ENCODE measurements at regions not wholly inside any gene's neighbourhood (a gene's known extent, or its start where the extent isn't known, plus 50 kb on each side); places are given as distances from the start of the nearest gene placed in this dataset.
"Not testable (repeated sequence)": the region's sequence is repeated elsewhere in the genome, so short reads cannot be mapped to it uniquely, and the experiment has no call there.

- DNase-seq: no peak
Measured at GRCh38 chr10:121339114-121339513, 259.1 kb downstream of the FGFR2 start.

DNA sequence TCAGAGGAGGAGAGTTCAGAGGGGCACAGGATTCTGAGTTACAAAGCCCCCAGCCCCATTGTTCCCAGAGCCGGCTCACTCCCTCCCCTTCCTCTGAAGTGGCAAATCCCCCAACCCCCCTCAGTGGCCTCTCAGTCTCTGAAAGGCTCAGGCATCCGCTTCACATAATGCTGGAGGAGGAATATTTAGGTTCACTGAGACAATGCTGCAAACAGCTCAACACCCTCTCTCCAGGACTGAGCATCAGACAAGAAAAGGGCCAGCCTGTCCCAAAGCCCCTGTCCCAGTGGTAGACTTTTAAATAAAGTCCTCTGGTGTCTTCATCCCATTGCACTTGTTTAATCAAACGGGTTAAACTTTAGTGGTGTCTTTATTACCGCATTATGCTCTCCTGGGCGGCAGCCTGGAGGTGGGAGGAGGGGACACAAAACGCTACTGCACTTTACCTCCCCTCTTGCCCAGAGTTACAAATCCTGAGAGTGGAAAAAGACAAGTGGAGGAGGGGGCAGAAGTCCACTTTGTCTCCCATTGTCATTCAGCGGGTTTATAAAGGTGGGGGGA lies 257.9 kb downstream of the FGFR2 start:
- no peak for DNase-seq

DNA sequence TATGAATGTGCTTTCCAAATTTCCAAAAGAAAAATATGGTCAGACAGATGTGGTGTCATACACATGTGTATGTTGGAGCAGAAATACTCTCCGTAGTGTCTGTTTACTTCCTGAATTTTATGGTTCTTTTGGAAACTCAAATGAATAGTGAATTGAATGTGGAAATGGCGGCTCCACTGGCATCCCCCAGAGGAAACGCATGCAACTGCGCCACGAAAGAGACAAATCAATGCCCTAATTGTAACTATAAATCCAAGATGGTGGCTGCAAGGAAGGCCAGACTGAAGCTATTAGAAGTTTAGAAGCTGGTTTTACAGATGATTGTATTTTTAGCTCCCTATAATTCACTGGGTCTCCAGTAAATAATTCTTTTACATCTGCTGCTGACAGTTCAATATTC lies 246.7 kb downstream of the FGFR2 start:
- peak; percentile 39 for DNase-seq

DNA sequence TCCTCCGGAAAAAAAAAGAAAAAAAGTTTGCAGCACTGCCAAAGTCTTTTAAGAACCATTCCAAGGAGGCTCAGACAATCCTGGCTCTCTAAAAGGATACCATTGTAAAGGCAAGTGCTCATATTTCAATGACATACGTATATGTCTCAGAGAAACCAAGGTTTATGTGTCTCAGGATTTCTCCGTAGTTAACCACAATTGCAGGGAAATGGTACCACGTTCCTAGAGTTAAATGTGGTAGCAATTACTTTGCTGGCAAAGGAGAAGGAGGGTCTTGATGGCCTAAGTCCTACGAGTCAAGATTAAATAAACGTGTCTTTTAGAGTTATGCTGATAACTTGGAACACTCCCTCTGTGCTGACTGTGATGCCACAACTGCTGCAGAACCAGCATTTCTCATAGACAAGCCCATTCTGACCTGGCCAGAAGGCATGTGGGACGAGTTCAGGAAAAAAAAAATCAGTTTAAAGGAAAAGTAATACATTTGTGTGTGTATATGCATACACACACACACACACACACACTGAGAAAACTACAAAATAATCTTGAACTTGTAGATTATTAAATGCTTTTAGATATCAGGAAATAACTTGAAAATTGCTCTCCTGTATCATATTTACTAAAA lies 245.9 kb downstream of the FGFR2 start:
- peak; percentile 40 for DNase-seq

DNA sequence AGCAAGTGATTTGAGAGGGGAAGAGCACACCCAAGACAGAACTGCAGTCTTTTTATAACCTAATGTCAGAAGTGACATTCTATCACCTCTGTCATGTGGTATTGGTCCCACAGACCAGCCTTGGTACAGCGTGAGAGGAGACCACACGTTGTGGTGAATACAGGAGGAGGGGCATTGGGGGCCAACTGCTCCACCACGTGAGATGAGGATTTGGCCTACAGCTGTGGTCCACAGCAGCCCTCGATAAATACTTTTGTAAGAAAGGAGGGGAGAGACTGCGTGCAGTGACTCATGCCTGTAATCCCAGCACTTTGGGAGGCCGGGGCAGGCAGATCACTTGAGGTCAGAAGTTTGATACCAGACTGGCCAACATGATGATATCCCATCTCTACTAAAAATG lies 243.1 kb downstream of the FGFR2 start:
- no peak for DNase-seq

GRCh38 chr10:121356183-121356582 lies 242.1 kb downstream of the FGFR2 start:
- no peak for DNase-seq

DNA sequence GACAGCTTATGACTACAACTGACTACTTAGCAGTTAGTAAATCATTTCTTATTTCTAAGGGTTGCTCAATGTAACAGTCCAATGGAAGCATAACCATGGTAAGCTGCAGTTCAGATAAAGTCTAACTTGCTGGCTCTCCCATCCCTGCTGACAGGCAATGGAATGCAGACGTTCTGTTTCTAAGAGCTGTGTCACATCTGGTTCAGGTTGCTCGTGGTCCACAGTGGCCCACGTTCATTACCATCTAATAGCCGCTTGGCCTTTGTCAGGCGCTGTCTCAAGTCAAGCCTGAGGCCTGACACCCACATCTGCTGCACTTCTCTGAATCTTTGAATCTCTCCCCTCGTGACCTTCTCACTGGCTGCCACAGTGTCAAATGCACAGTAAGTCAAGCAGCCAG lies 240.8 kb downstream of the FGFR2 start:
- no peak for DNase-seq

DNA sequence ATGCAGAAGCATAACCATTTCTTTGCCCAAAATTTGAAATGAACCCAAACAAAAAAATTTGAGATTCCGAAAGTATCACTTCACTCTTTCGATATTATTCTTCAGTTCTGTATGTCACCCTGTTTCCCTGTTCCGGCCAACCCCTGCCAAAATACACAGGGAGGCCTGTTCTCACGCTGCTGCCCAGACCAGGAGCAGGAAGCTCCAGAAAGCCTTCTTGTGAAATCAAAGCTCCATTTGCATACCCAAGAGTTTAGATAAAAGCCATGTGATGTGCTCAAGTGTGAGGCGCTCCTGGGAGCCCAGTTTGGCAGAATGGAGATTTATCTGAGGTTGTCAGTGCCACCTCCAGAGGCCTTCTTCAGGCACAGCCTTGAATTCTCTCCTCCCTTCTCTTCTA lies 236.2 kb downstream of the FGFR2 start:
- DNase-seq: no peak

GRCh38 chr10:121365566-121365965 lies 232.7 kb downstream of the FGFR2 start:
- DNase-seq: no peak

DNA sequence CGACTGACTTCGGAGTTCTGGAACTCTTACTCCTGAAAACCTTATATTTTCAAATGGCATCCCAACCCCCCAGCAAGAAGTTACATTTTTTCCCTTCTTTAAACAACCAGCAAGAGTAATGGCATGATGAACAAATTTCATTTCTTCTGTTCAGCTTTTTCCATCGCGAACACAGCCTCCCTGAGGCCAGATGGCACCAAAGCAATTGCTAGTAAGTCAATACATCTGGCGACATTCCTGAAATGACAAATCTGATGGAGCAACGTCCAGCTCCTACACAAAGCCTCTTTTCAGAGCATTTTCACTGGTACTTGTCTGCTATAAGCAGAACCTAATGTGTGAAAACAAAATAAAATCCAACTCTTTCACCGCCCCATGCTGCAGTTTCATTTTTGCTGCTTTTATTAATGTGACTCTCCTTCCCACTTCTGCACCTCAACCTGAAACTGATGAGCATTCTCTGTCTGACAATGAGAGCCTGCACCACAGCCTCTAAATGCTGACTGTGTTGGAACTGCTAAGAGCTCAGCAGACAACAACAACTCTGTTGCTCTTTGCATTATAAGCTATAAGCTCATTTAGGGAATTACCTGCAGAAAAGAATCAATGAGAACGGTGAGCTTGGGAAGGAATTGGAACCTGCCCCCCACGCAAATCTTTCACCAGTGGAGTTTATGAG lies 229.8 kb downstream of the FGFR2 start:
- peak; percentile 33 for DNase-seq

- peak; percentile 39 for DNase-seq
Measured at GRCh38 chr10:121369616-121370015, 228.6 kb downstream of the FGFR2 start.

DNA sequence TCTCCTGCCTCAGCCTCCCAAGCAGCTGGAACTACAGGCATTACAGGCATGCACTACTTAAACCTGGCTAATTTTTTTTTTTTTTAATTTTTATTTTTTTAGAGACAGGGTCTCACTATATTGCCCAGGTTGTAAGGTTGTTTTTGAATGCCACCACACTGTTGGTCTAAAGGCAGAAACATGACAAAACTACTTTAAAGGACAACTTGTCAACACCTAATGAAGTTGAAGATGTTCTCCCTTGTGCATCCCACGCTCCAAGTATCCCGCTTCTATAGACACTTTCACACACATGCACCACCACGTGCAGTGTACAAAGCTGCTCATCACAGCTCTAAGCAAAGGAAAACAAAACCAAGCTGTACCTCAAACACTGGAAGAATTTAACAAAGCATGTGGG lies 226.4 kb downstream of the FGFR2 start:
- DNase-seq: no peak

DNA sequence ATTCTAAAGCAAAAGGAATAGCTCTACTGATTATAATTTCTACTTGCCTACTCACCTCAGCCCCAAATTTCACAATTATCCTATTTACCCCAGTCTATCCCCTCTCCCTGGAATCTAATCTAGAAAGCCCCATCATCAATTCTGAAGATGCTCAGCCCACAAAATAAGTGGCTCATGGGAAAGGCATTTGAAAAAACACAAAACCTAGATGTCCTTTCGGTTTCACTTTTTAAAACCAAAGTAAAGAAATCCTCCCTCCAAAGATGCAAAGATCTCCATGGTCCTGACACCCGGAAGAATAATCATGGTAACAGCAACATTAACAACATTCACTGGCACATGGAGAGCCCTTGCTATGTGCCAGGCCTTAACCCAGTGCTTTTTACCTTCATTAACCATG lies 224.8 kb downstream of the FGFR2 start:
- DNase-seq: no peak

DNA sequence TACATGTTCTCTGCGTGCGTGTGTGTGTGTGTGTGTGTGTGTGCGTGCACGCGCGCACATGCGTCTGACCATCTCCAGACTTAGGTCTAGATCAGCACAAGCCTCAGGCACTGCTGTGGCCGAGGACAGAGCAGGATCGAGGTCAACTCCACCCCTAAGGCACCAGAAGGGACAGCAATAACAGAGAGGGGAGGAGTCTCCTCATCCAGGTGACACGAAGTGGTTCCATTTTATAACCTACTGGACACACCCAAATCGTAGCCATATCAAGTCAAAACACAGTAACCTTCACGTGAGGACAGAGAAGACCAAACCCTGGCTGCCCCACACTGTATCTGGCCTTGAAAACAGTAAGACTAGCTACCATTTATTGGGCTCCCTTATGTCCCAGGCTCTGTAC lies 224.1 kb downstream of the FGFR2 start:
- no peak for DNase-seq

- no peak for DNase-seq
Measured at GRCh38 chr10:121375172-121375571, 223.1 kb downstream of the FGFR2 start.

GRCh38 chr10:121378251-121378801 lies 219.9 kb downstream of the FGFR2 start:
- DNase-seq: no peak

- DNase-seq: no peak
Measured at GRCh38 chr10:121379013-121379412, 219.2 kb downstream of the FGFR2 start.

- no peak for DNase-seq
Measured at GRCh38 chr10:121380211-121380610, 218.0 kb downstream of the FGFR2 start.

GRCh38 chr10:121382029-121382520 lies 216.2 kb downstream of the FGFR2 start:
- DNase-seq: not testable (repeated sequence)

DNA sequence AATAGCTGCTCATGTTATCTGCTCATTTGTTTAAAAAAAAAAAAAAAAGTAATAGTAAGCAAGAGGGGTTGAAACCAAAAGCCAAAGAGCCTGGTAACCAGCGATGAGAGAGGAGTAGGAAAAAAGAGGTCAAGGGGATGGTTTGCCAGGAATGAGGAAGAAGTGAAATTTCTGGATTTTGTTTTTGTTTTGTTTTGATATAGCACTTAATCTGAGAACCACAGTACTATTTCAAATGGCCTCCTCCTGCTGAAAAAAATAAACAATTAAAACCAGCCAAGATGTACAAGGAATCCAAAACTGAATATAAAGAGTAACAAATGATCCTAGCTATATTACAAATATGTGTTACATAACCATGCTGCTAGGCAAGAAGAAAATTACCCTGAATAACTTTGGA lies 213.1 kb downstream of the FGFR2 start:
- DNase-seq: no peak

DNA sequence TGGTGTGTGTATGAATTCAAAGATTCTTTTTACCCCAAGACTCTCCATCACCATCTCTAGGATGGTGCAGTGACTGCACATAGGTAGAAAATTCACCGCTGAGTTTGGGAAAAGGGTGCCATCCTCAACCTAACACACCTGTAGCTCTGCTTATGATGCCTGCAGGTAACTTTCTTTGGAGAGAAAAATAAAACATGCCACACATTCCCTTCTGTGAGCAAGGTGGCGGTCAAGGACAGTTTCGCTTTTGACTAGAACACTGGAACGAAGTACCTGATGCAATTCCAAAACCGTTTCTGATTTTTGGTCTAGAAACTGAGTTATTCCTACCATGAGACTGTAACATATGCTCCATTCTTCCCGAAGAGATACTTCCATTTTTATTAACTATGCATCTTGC lies 205.6 kb downstream of the FGFR2 start:
- DNase-seq: no peak

- DNase-seq: no peak
Measured at GRCh38 chr10:121393522-121393921, 204.7 kb downstream of the FGFR2 start.

GRCh38 chr10:121400507-121400906 lies 197.7 kb downstream of the FGFR2 start:
- DNase-seq: not testable (repeated sequence)

DNA sequence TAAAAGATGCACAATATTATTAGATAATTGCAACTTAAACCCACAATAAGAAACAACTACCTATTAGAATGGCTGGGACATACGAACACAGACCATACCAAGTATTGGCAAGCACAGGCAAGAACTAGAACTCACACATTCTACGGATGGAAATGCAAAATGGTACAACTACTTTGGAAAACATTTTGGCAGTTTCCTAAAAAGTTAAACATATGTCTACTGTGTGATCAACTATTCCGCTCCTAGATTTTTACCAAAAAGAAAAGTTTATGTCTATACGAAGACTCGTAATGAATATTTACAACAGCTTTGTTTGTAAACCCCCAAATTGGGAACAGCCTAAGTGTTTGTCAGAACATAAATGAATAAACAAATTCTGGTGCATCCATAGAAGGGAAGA lies 194.7 kb downstream of the FGFR2 start:
- DNase-seq: no peak

Data from right hindlimb (tissue), 1 donor.